ENCODE measurements at regions not wholly inside any gene's neighbourhood (a gene's known extent, or its start where the extent isn't known, plus 50 kb on each side); places are given as distances from the start of the nearest gene placed in this dataset.
"Not testable (repeated sequence)": the region's sequence is repeated elsewhere in the genome, so short reads cannot be mapped to it uniquely, and the experiment has no call there.

GRCh38 chr5:88666761-88667495, 216.1 kb downstream of the MEF2C start:
- DNase-seq (ENCODE audit: low read depth in 3 of 3) = no peak

DNA sequence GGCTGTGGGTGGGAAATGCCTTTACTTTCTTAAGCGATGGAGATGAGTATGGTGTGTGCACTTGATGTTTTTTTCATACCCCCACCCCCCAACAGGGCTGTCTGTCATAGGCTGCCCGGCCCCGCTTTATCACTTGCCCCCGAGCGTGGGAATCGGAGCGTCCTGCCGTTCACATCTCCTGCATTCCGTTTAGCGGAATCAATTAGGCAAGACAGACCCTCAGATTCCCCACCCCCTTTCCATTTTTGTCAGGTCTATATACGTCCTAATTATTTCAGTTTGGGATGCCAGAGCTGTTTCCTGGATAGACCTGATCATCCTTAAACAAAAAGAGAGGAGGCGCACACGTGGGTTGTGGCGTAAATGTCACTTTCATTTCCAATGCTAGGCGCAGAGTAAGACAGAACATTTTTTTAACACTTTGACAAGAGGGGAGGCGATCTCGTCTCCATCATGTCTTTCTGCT, 217.2 kb downstream of the MEF2C start:
- DNase-seq (ENCODE audit: low read depth in 3 of 3) = no peak

GRCh38 chr5:88664645-88665044, 218.3 kb downstream of the MEF2C start:
- DNase-seq (ENCODE audit: low read depth in 3 of 3) = no peak

DNA sequence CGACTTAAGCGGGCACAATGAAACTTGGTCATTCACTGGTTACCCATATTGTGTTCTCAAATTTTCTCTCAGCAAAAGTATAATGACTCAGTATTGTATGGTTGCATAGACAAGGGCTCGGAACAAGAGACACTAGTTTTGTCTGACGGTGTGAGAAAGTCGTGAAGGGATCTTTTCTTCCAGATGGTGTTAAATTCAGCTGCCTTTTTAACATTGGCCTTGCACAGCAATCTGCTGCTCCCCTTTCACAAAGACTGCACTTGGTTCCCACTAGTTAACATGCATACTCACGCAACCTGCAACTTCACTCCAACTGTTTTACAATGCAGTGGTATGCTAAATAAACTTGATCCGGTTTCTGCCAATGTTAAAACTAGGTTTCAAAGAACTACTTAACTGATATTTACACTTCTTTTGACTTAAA, 219.2 kb downstream of the MEF2C start:
- DNase-seq (ENCODE audit: low read depth in 3 of 3) = no peak

DNA sequence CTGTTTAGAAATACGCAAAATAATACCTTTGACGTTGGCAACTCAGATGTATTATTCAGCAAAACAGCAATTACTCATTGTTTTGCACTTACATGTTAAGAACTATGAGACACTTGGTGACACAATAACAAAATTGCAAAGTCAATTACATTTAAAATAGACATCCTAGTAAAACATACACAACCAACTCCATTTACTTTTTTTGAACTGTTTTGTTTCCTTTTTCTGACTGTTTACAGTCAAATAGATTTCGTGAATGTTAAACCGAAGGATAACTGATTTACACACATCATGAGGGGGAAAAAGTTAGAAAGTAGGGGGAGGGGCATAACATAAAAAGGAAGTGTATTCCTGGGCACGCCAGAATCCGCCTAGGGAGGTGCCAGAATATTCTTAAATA, 220.1 kb downstream of the MEF2C start:
- no peak for DNase-seq (ENCODE audit: low read depth in 3 of 3)

GRCh38 chr5:88661806-88662207, 221.2 kb downstream of the MEF2C start:
- DNase-seq (ENCODE audit: low read depth in 3 of 3) = no peak

- no peak for DNase-seq (ENCODE audit: low read depth in 3 of 3)
Measured at GRCh38 chr5:88660947-88661805, 221.8 kb downstream of the MEF2C start.

GRCh38 chr5:88660264-88660946, 222.6 kb downstream of the MEF2C start:
- no peak for DNase-seq (ENCODE audit: low read depth in 3 of 3)

- DNase-seq (ENCODE audit: low read depth in 3 of 3) = no peak
Measured at GRCh38 chr5:88659529-88660263, 223.3 kb downstream of the MEF2C start.

DNA sequence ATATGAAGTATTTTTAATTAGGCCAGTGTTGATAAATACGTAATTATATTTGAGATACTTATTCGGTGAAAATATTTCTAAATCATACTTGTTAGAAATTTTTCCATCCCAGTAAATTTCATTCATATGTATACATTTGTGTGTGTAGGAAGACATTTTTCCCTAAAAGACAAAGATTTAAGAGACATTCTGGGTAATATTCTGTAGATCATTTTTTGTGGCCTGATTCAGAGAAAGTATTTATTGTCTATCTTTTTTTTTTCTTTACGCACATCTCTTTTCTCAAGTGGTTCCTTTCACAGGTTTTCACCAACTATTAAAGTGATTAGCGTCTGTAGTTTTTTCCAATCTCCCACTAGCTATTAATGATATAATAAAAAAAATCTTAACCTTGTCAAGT, 224.1 kb downstream of the MEF2C start:
- no peak for DNase-seq (ENCODE audit: low read depth in 3 of 3)

- no peak for DNase-seq (ENCODE audit: low read depth in 3 of 3)
Measured at GRCh38 chr5:88657906-88658775, 224.8 kb downstream of the MEF2C start.

- DNase-seq (ENCODE audit: low read depth in 3 of 3) = no peak
Measured at GRCh38 chr5:88657136-88657535, 225.8 kb downstream of the MEF2C start.

- no peak for DNase-seq (ENCODE audit: low read depth in 3 of 3)
Measured at GRCh38 chr5:88656221-88656950, 226.6 kb downstream of the MEF2C start.

DNA sequence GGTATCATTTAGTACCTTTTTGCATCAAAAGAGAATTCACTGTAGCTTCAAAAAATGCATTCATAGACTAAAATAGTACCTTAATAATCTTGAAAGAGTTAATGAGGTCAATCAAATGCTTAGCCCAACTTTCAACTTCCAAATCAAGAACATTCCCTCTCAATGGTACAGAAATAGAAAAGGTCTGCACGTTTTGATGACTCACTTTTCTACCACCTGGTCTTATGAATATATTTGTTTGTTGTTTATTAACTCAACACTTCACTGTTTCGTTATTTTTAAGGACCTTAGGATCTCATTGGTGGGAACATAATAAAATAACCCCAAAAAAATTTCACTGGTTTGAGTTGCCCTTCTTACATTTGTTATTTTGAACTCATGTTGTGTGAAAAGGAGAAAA, 229.5 kb downstream of the MEF2C start:
- DNase-seq (ENCODE audit: low read depth in 3 of 3) = no peak

DNA sequence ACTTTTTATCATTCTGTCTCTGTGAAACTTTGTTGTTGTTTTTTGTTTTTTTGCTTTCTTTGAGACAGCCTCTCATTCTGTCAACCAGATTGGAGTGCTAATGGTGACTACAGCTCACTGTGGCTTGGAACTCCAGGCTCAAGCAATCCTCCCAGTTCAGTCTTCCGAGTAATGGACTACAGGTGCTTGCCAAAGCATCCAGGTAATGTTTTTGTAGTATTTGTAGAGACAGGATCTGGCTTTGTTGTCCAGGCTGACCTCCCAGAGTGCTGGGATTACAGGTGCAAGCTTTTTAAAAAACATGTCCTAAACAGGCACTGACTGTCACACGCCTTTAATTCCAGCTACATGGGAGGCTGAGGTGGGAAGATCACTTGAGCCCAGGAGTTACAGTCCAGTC, 235.1 kb downstream of the MEF2C start:
- DNase-seq (ENCODE audit: low read depth in 3 of 3) = no peak

GRCh38 chr5:88646866-88647265, 236.1 kb downstream of the MEF2C start:
- DNase-seq (ENCODE audit: low read depth in 3 of 3) = no peak

- no peak for DNase-seq (ENCODE audit: low read depth in 3 of 3)
Measured at GRCh38 chr5:88644676-88645075, 238.3 kb downstream of the MEF2C start.

- DNase-seq (ENCODE audit: low read depth in 3 of 3) = no peak
Measured at GRCh38 chr5:88643315-88643714, 239.7 kb downstream of the MEF2C start.

DNA sequence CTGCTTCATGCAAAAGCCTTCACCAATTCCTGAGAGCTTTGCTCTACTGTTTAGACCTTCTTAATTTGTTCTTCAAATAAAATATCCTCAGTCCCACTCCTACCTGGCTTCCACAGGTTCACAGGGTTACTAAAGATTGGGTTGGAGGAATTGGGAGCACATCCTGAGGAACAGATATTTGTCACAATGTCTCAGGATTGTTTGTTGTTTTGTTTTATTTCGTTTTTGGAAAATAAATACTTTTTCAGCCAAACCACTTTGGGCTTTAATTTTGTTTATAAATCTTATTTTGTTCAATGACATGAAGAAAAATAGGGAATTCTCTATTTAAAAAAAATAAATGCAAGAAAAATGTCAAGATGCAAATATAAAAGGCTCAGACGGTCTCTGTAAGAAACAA, 249.0 kb downstream of the MEF2C start:
- no peak for DNase-seq (ENCODE audit: low read depth in 3 of 3)

DNA sequence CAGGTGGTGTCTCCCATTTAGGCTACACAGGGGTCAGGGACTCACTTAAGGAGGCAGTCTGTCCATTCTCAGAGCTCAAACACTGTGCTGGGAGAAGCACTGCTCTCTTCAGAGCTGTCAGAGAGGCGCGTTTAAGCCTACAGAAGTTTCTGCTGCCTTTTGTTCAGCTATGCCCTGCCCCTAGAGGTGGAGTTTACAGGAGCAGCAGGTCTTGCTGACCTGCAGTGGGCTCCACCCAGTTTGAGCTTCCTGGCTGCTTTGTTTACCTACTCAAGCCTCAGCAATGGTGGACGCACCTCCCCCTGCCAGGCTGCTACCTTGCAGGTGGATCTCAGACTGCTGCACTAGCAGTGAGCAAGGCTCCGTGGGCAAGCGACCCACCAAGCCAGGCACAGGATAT, 260.1 kb downstream of the MEF2C start:
- not testable (repeated sequence) for DNase-seq (ENCODE audit: low read depth in 3 of 3)

All from stimulated activated CD4-positive, alpha-beta T cell treated with anti-CD3 and anti-CD28 coated beads, TNF-alpha, amount 100 ng/mL, for 48 hours (primary cell).